K562 (cell line): ENCODE measurements at regions not wholly inside any gene's neighbourhood (a gene's known extent, or its start where the extent isn't known, plus 50 kb on each side); places are given as distances from the start of the nearest gene placed in this dataset.

Experiments
- ASH1L ChIP-seq: fragments of 450-650 bp; IDR thresholded peaks from 2 replicates; pipeline ENCODE4 v1.6.1; 2018; ENCODE audit warnings: borderline replicate concordance, mild to moderate bottlenecking, low read depth; ENCODE audit not compliant: partially characterized antibody
- CBX3 ChIP-seq, 2 experiments: IDR thresholded peaks; 1 replicate in 1 of 2; 2 replicates in 1 of 2; pipeline ENCODE4 v1.6.1; 2012; ENCODE audit warnings: inconsistent platforms in 2 of 2, low read length in 2 of 2, borderline replicate concordance in 1 of 2, control low read depth in 1 of 2
- CREB1 ChIP-seq, 2 experiments: sonication (generic) in 1 of 2; formaldehyde crosslinking in 1 of 2; IDR thresholded peaks; 2 replicates each; pipeline versions ENCODE4 v1.6.1 to v1.8.0; 2012 to 2022; ENCODE audit warnings: inconsistent platforms in 1 of 2, mild to moderate bottlenecking in 1 of 2, missing genetic modification reagents in 1 of 2, moderate library complexity in 1 of 2
- CREM ChIP-seq: IDR thresholded peaks from 2 replicates; pipeline ENCODE4 v1.6.1; 2014; ENCODE audit warnings: antibody characterized with exemption, low read depth
- E2F3 ChIP-seq: fragments of 250-450 bp; sonication (Bioruptor Pico); IDR thresholded peaks from 2 replicates; pipeline ENCODE4 v1.4.0; 2020; ENCODE audit warnings: mild to moderate bottlenecking
- FIP1L1 ChIP-seq: fragments of 200-400 bp; formaldehyde crosslinking; IDR thresholded peaks from 2 replicates; pipeline ENCODE4 v1.6.1; 2018; ENCODE audit warnings: mild to moderate bottlenecking, low read depth, low read length; ENCODE audit not compliant: poor library complexity, severe bottlenecking
- FOXP1 ChIP-seq: sonication (generic); formaldehyde crosslinking; IDR thresholded peaks from 2 replicates; pipeline ENCODE4 v1.8.0; 2022; ENCODE audit warnings: mild to moderate bottlenecking, missing genetic modification reagents
- HLTF ChIP-seq: fragments of 450-650 bp; IDR thresholded peaks from 2 replicates; pipeline ENCODE4 v1.6.1; 2016
- HNRNPK ChIP-seq: fragments of 200-400 bp; formaldehyde crosslinking; IDR thresholded peaks from one replicate; pipeline ENCODE4 v1.6.1; 2018; ENCODE audit warnings: mild to moderate bottlenecking, low read depth, low read length; ENCODE audit not compliant: poor library complexity, severe bottlenecking
- LCOR ChIP-seq: sonication (generic); formaldehyde crosslinking; IDR thresholded peaks from 2 replicates; pipeline ENCODE4 v1.8.0; 2022; ENCODE audit warnings: mild to moderate bottlenecking, missing genetic modification reagents
- LEF1 ChIP-seq: fragments of 450-650 bp; IDR thresholded peaks from 2 replicates; pipeline ENCODE4 v1.6.1; 2016; ENCODE audit warnings: mild to moderate bottlenecking
- NCOA2 ChIP-seq, 2 experiments: fragments of 450-650 bp; IDR thresholded peaks; 2 replicates each; pipeline ENCODE4 v1.6.1; 2018; ENCODE audit warnings: mild to moderate bottlenecking in 2 of 2, moderate library complexity in 1 of 2; ENCODE audit not compliant: partially characterized antibody in 2 of 2
- NCOR1 ChIP-seq: fragments of 450-650 bp; IDR thresholded peaks from 2 replicates; pipeline ENCODE4 v1.6.1; 2016; ENCODE audit warnings: mild to moderate bottlenecking, moderate library complexity
- NFE2L1 ChIP-seq: fragments of 450-650 bp; IDR thresholded peaks from 2 replicates; pipeline ENCODE4 v1.6.1; 2016; ENCODE audit warnings: missing genetic modification characterization, low read depth, mild to moderate bottlenecking, missing compliant biosample characterization, moderate library complexity, borderline replicate concordance
- NONO ChIP-seq, 2 experiments: fragments of 200-400 bp in 1 of 2; fragments of 450-650 bp in 1 of 2; formaldehyde crosslinking in 1 of 2; IDR thresholded peaks; 2 replicates each; pipeline ENCODE4 v1.6.1; 2017; ENCODE audit warnings: low read depth in 2 of 2, mild to moderate bottlenecking in 2 of 2, moderate library complexity in 2 of 2, low read length in 1 of 2
- NRF1 ChIP-seq, 2 experiments: fragments of 450-650 bp; IDR thresholded peaks in 1 of 2; conservative IDR thresholded peaks in 1 of 2; 2 replicates each; pipeline ENCODE4 v1.6.1; 2014; ENCODE audit warnings: mild to moderate bottlenecking in 2 of 2
- POLR3A ChIP-seq: IDR thresholded peaks from 2 replicates; pipeline ENCODE4 v1.6.1; 2011; ENCODE audit warnings: borderline replicate concordance, mild to moderate bottlenecking, moderate library complexity; ENCODE audit not compliant: insufficient read length, insufficient read depth; ENCODE audit errors: extremely low read depth
- RBM14 ChIP-seq: fragments of 200-400 bp; formaldehyde crosslinking; IDR thresholded peaks from 2 replicates; pipeline ENCODE4 v1.6.1; 2018; ENCODE audit warnings: low read depth, mild to moderate bottlenecking, low read length, moderate library complexity, borderline replicate concordance; ENCODE audit not compliant: insufficient read depth
- SAFB2 ChIP-seq: fragments of 200-400 bp; formaldehyde crosslinking; IDR thresholded peaks from 2 replicates; pipeline ENCODE4 v1.6.1; 2018; ENCODE audit warnings: borderline replicate concordance, low read length, low read depth, moderate library complexity; ENCODE audit not compliant: severe bottlenecking
- SAP30 ChIP-seq: fragments of 200-600 bp; sonication (generic); IDR thresholded peaks from 2 replicates; pipeline ENCODE4 v1.6.1; 2012; ENCODE audit warnings: borderline replicate concordance, low read depth, mild to moderate bottlenecking, moderate library complexity, low read length, control low read depth, inconsistent platforms; ENCODE audit not compliant: insufficient read depth, poor library complexity, severe bottlenecking
- SMARCB1 ChIP-seq: IDR thresholded peaks from 2 replicates; pipeline ENCODE4 v1.6.1; 2011; ENCODE audit warnings: improper control_type of control experiment, low read depth; ENCODE audit not compliant: insufficient read length
- TAF1 ChIP-seq: IDR thresholded peaks from 2 replicates; pipeline ENCODE4 v1.6.1; 2011; ENCODE audit warnings: mild to moderate bottlenecking, low read length, moderate library complexity; ENCODE audit not compliant: insufficient read depth, control insufficient read depth, severe bottlenecking; ENCODE audit errors: extremely low read depth
- TGIF2 ChIP-seq: sonication (generic); formaldehyde crosslinking; IDR thresholded peaks from 2 replicates; pipeline ENCODE4 v1.8.1; 2022; ENCODE audit warnings: mild to moderate bottlenecking, missing genetic modification reagents, moderate library complexity
- TRIM28 ChIP-seq: fragments of 450-650 bp; IDR thresholded peaks from 2 replicates; pipeline ENCODE4 v1.6.1; 2017
- ZBTB8A ChIP-seq: fragments of 450-650 bp; IDR thresholded peaks from 2 replicates; pipeline ENCODE4 v1.6.1; 2018; ENCODE audit warnings: mild to moderate bottlenecking, moderate library complexity; ENCODE audit not compliant: partially characterized antibody
- ZNF174 ChIP-seq: fragments of 250-450 bp; sonication (Bioruptor Pico); IDR thresholded peaks from 2 replicates; pipeline ENCODE4 v1.4.0; 2020; ENCODE audit warnings: mild to moderate bottlenecking
- ZNF75A ChIP-seq: fragments of 450-650 bp; formaldehyde crosslinking; IDR thresholded peaks from 2 replicates; pipeline ENCODE4 v1.4.0; 2020; ENCODE audit warnings: mild to moderate bottlenecking
- TF ChIP-seq, protein P1 (sequence below): fragments of 250-450 bp; sonication (Bioruptor Pico); IDR thresholded peaks from 2 replicates; pipeline ENCODE4 v1.8.0; 2022; ENCODE audit warnings: inconsistent platforms

DNA sequence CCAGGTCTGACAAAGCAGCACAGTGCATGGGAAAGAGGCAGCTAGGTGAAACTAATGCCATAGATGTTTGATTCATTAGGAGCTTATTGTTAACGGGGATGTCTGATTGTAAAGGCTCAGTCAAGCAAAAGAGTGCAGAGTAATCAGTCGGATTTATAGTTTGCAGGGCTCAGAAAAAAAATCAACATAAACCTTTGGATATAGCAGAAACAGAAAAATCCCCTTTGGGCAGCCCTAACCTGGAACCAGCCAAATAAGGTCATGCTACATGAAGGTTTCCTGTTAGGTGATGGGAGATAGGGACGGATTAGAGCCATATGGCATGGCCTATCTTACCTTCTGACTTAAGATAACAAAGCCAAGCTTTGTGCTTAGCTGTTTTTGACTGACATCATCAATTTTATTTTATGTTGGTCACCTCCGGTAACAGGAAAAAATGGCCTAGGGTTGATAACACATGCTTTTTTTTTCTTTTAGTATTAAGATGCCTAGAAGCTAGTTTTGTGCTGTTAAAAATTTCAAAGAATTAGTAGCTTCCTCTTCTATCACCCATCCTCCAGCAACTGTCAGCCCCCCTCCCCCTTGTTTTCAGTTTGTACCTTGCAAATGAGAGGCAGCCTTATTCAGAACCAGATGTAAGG is 60.7 kb upstream of the ZEB2 start (continued):
- TF ChIP-seq NRF1 (conservative IDR thresholded peaks at IDR 0.05 in 1 of 2, IDR thresholded peaks at IDR 0.05 in 1 of 2) = no peak
- TF ChIP-seq TGIF2 = no peak
- TF ChIP-seq, protein P1, sequence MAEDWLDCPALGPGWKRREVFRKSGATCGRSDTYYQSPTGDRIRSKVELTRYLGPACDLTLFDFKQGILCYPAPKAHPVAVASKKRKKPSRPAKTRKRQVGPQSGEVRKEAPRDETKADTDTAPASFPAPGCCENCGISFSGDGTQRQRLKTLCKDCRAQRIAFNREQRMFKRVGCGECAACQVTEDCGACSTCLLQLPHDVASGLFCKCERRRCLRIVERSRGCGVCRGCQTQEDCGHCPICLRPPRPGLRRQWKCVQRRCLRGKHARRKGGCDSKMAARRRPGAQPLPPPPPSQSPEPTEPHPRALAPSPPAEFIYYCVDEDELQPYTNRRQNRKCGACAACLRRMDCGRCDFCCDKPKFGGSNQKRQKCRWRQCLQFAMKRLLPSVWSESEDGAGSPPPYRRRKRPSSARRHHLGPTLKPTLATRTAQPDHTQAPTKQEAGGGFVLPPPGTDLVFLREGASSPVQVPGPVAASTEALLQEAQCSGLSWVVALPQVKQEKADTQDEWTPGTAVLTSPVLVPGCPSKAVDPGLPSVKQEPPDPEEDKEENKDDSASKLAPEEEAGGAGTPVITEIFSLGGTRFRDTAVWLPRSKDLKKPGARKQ (CRISPR knock-in tag) = no peak
- TF ChIP-seq SMARCB1 = no peak
- TF ChIP-seq RBM14 = no peak
- TF ChIP-seq ZBTB8A = no peak
- TF ChIP-seq NCOA2 (IDR thresholded peaks at IDR 0.05; ENCODE audit: partially characterized antibody in 2 of 2) = peak; percentile 74 to 75
- TF ChIP-seq LCOR = 0 out of 2 replicates have a peak, but pooled peaks have one; percentile 14
- TF ChIP-seq NONO (IDR thresholded peaks at IDR 0.05; ENCODE audit: low read depth in 2 of 2, low read length in 1 of 2) = peak in 1 of 2 experiments; percentile 47; a peak in 1 of 4 replicates
- peak; percentile 28 for TF ChIP-seq TAF1
- no peak for TF ChIP-seq POLR3A
- no peak for TF ChIP-seq ASH1L
- peak; percentile 88 for TF ChIP-seq NCOR1
- TF ChIP-seq HLTF = no peak
- TF ChIP-seq CBX3 (IDR thresholded peaks at IDR 0.05; ENCODE audit: borderline replicate concordance in 1 of 2, low read length in 2 of 2) = no peak; a peak in 1 of 3 replicates
- TF ChIP-seq CREM = peak; percentile 66
- no peak for TF ChIP-seq NFE2L1 (tag)
- TF ChIP-seq FIP1L1 = no peak
- no peak for TF ChIP-seq ZNF174
- TF ChIP-seq HNRNPK = no peak
- TF ChIP-seq TRIM28 = no peak
- no peak for TF ChIP-seq FOXP1 (CRISPR knock-in tag)
- TF ChIP-seq LEF1 = peak; percentile 66; the same call in 1 of the 2 replicates
- no peak for TF ChIP-seq SAP30
- TF ChIP-seq E2F3 (CRISPR knock-in tag) = no peak
- no peak for TF ChIP-seq ZNF75A (CRISPR knock-in tag)
- peak; percentile 58; the same call in 1 of the 2 replicates for TF ChIP-seq CREB1 (IDR thresholded peaks at IDR 0.05)
- TF ChIP-seq CREB1 (CRISPR knock-in tag; IDR thresholded peaks at IDR 0.05) = no peak
- no peak for TF ChIP-seq SAFB2
